Neural cell (in vitro differentiated cells): ENCODE measurements at regions not wholly inside any gene's neighbourhood (a gene's known extent, or its start where the extent isn't known, plus 50 kb on each side); places are given as distances from the start of the nearest gene placed in this dataset.

Experiments
- H2AFZ ChIP-seq: fragments of 200-600, 300-800 bp; sonication (generic), shearing (Covaris generic); 2 replicates; pipeline ENCODE4 v1.6.0; 2014; ENCODE audit warnings: low read depth, mild to moderate bottlenecking, antibody characterized with exemption, low read length, moderate library complexity
- H3F3A ChIP-seq: fragments of 200-600 bp; shearing (Covaris generic); 2 replicates; pipeline ENCODE4 v1.6.1; 2016; ENCODE audit warnings: mild to moderate bottlenecking, moderate library complexity, mixed read lengths, antibody characterized with exemption, low read length; ENCODE audit not compliant: insufficient read depth, poor library complexity, severe bottlenecking
- H3K27ac ChIP-seq: fragments of 200-600, 300-800 bp; sonication (generic), shearing (Covaris generic); 2 replicates; pipeline ENCODE4 v1.5.1; 2014; ENCODE audit warnings: mild to moderate bottlenecking, low read length, moderate library complexity
- H3K27me3 ChIP-seq: fragments of 300-800, 200-600 bp; sonication (generic), shearing (Covaris generic); 2 replicates; pipeline ENCODE4 v1.6.0; 2014; ENCODE audit warnings: mild to moderate bottlenecking, low read depth, low read length, moderate library complexity; ENCODE audit not compliant: insufficient read depth
- H3K36me3 ChIP-seq: fragments of 300-800, 200-600 bp; sonication (generic), shearing (Covaris generic); 2 replicates; pipeline ENCODE4 v1.5.1; 2014; ENCODE audit warnings: mild to moderate bottlenecking, antibody characterized with exemption, low read length, moderate library complexity; ENCODE audit not compliant: insufficient read depth
- H3K4me2 ChIP-seq: fragments of 300-800, 200-600 bp; sonication (generic), shearing (Covaris generic); 2 replicates; pipeline ENCODE4 v1.6.0; 2014; ENCODE audit warnings: mild to moderate bottlenecking, low read length
- H3K4me3 ChIP-seq: fragments of 300-800, 200-600 bp; sonication (generic), shearing (Covaris generic); 2 replicates; pipeline ENCODE4 v1.5.1; 2014; ENCODE audit warnings: mild to moderate bottlenecking, low read length, moderate library complexity
- H3K79me2 ChIP-seq: fragments of 200-600 bp; shearing (Covaris generic); replicated peaks from 2 replicates; pipeline ENCODE4 v1.6.0; 2014; ENCODE audit warnings: mild to moderate bottlenecking, low read length, moderate library complexity; ENCODE audit not compliant: insufficient read depth
- H3K9ac ChIP-seq: fragments of 300-800, 200-600 bp; sonication (generic), shearing (Covaris generic); 2 replicates; pipeline ENCODE4 v1.6.1; 2016; ENCODE audit warnings: mild to moderate bottlenecking, low read length, mixed read lengths
- H3K9me2 ChIP-seq: fragments of 200-600 bp; shearing (Covaris generic); 2 replicates; pipeline ENCODE4 v1.6.1; 2016; ENCODE audit warnings: mild to moderate bottlenecking, low read length, mixed read lengths; ENCODE audit not compliant: insufficient read depth
- H3K9me3 ChIP-seq: fragments of 200-600, 300-800 bp; sonication (generic), shearing (Covaris generic); 2 replicates; pipeline ENCODE4 v1.6.1; 2016; ENCODE audit warnings: mild to moderate bottlenecking, mixed run types, low read length, moderate library complexity, mixed read lengths
- H4K20me1 ChIP-seq: fragments of 200-600 bp; shearing (Covaris generic); 2 replicates; pipeline ENCODE4 v1.6.1; 2016; ENCODE audit warnings: mild to moderate bottlenecking, mixed run types; ENCODE audit not compliant: insufficient read depth
- EP300 ChIP-seq: fragments of 450-650 bp; conservative IDR thresholded peaks from 2 replicates; pipeline ENCODE4 v1.6.1; 2014; ENCODE audit warnings: antibody characterized with exemption, mild to moderate bottlenecking, moderate library complexity; ENCODE audit not compliant: poor library complexity, severe bottlenecking
- EZH2 ChIP-seq: fragments of 200-600, 300-800 bp; shearing (Covaris generic), sonication (generic); IDR thresholded peaks from 2 replicates; pipeline ENCODE4 v1.6.1; 2014; ENCODE audit warnings: antibody characterized with exemption, low read length, borderline replicate concordance, mild to moderate bottlenecking; ENCODE audit not compliant: insufficient read depth, poor library complexity, severe bottlenecking
- MXI1 ChIP-seq: fragments of 450-650 bp; conservative IDR thresholded peaks from 2 replicates; pipeline ENCODE4 v1.6.1; 2014; ENCODE audit warnings: antibody characterized with exemption, mild to moderate bottlenecking; ENCODE audit not compliant: poor library complexity, severe bottlenecking
- POLR2AphosphoS5 ChIP-seq: IDR thresholded peaks from 2 replicates; pipeline ENCODE4 v1.6.1; 2012
- RAD21 ChIP-seq: fragments of 450-650 bp; conservative IDR thresholded peaks from 2 replicates; pipeline ENCODE4 v1.6.1; 2014; ENCODE audit warnings: antibody characterized with exemption, mild to moderate bottlenecking, moderate library complexity
- SMC3 ChIP-seq: fragments of 450-650 bp; conservative IDR thresholded peaks from 2 replicates; pipeline ENCODE4 v1.6.1; 2014; ENCODE audit warnings: antibody characterized with exemption, mild to moderate bottlenecking, moderate library complexity; ENCODE audit not compliant: poor library complexity
- TAF1 ChIP-seq: IDR thresholded peaks from 2 replicates; pipeline ENCODE4 v1.6.1; 2012; ENCODE audit warnings: low read depth
- TF ChIP-seq, protein P1 (sequence below): fragments of 450-650 bp; IDR thresholded peaks from 2 replicates; pipeline ENCODE4 v1.5.1; 2014; ENCODE audit warnings: antibody characterized with exemption, mild to moderate bottlenecking, moderate library complexity; ENCODE audit not compliant: poor library complexity, severe bottlenecking
- TF ChIP-seq, protein P2 (sequence below): IDR thresholded peaks from 2 replicates; pipeline ENCODE4 v1.6.1; 2012; ENCODE audit warnings: borderline replicate concordance

DNA sequence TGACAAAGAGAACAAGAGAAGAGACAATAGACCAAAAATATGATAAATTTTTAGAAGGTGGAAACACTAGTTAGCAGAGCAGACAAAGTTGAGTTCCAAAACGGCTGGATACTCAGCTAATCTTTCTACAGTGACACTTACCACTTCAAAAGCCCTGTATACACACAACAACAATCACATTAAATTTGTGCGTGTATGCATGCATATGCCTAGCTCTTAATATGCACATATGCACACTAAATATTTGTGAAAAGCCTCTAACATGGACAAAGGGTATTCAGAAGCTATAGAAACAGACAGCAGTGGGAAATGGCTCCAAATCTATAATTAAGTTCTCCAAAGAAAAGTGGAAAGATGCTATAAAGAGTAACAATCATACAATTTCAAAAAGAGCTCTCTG is 476.4 kb downstream of the HTR7 start:
- H3K36me3 ChIP-seq: no peaks in the 10 kb centered on the region
- H3K4me2 ChIP-seq: no peak overlapping the region
- no peaks in the 10 kb centered on the region for H4K20me1 ChIP-seq
- H3K9me2 ChIP-seq: no peaks in the 10 kb centered on the region
- H3K27ac ChIP-seq: no peak overlapping the region
- H2AFZ ChIP-seq: no peak overlapping the region
- H3K4me3 ChIP-seq: no peak overlapping the region
- no peaks in the 10 kb centered on the region for H3K27me3 ChIP-seq
- H3K9ac ChIP-seq: no peak overlapping the region
- H3K9me3 ChIP-seq: no peaks in the 10 kb centered on the region
- H3F3A ChIP-seq: no peaks in the 10 kb centered on the region
- TF ChIP-seq MXI1: no peak
- no peak for TF ChIP-seq POLR2AphosphoS5
- no peak for TF ChIP-seq RAD21
- H3K79me2 ChIP-seq: no peaks in the 10 kb centered on the region

DNA sequence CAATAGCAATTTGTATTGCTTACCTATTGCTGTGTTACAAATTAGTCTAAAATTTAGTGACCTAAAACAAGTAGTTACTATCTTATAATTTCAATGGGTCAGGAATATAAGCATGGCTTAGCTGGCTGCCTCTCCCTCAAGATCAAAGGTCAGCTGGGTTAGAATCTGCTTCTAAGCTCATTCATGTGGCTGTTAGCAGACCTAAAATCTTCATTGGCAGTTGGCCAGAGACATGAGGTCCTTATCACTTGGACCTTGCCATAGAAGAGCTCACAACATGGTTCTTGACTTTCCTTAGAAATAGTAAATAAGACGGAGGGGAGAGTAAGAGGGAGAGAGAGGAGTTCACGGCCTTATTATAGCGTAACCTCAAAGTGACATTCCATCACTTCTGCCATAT is 468.0 kb downstream of the HTR7 start:
- no peaks in the 10 kb centered on the region for H3K79me2 ChIP-seq
- H3K36me3 ChIP-seq: no peaks in the 10 kb centered on the region
- no peak overlapping the region for H3K4me2 ChIP-seq
- no peak overlapping the region for H3K27ac ChIP-seq
- H3K9me3 ChIP-seq: no peaks in the 10 kb centered on the region
- no peaks in the 10 kb centered on the region for H4K20me1 ChIP-seq
- H3F3A ChIP-seq: no peaks in the 10 kb centered on the region
- no peak overlapping the region for H2AFZ ChIP-seq
- no peaks in the 10 kb centered on the region for H3K9me2 ChIP-seq
- TF ChIP-seq, protein P1, sequence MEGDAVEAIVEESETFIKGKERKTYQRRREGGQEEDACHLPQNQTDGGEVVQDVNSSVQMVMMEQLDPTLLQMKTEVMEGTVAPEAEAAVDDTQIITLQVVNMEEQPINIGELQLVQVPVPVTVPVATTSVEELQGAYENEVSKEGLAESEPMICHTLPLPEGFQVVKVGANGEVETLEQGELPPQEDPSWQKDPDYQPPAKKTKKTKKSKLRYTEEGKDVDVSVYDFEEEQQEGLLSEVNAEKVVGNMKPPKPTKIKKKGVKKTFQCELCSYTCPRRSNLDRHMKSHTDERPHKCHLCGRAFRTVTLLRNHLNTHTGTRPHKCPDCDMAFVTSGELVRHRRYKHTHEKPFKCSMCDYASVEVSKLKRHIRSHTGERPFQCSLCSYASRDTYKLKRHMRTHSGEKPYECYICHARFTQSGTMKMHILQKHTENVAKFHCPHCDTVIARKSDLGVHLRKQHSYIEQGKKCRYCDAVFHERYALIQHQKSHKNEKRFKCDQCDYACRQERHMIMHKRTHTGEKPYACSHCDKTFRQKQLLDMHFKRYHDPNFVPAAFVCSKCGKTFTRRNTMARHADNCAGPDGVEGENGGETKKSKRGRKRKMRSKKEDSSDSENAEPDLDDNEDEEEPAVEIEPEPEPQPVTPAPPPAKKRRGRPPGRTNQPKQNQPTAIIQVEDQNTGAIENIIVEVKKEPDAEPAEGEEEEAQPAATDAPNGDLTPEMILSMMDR: no peak
- TF ChIP-seq, protein P2, sequence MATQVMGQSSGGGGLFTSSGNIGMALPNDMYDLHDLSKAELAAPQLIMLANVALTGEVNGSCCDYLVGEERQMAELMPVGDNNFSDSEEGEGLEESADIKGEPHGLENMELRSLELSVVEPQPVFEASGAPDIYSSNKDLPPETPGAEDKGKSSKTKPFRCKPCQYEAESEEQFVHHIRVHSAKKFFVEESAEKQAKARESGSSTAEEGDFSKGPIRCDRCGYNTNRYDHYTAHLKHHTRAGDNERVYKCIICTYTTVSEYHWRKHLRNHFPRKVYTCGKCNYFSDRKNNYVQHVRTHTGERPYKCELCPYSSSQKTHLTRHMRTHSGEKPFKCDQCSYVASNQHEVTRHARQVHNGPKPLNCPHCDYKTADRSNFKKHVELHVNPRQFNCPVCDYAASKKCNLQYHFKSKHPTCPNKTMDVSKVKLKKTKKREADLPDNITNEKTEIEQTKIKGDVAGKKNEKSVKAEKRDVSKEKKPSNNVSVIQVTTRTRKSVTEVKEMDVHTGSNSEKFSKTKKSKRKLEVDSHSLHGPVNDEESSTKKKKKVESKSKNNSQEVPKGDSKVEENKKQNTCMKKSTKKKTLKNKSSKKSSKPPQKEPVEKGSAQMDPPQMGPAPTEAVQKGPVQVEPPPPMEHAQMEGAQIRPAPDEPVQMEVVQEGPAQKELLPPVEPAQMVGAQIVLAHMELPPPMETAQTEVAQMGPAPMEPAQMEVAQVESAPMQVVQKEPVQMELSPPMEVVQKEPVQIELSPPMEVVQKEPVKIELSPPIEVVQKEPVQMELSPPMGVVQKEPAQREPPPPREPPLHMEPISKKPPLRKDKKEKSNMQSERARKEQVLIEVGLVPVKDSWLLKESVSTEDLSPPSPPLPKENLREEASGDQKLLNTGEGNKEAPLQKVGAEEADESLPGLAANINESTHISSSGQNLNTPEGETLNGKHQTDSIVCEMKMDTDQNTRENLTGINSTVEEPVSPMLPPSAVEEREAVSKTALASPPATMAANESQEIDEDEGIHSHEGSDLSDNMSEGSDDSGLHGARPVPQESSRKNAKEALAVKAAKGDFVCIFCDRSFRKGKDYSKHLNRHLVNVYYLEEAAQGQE: no peak
- TF ChIP-seq MXI1: no peak
- TF ChIP-seq TAF1: no peak
- TF ChIP-seq POLR2AphosphoS5: no peak
- TF ChIP-seq SMC3: no peak
- no peak for TF ChIP-seq EZH2
- TF ChIP-seq EP300: no peak
- TF ChIP-seq RAD21: no peak
- H3K4me3 ChIP-seq: no peak overlapping the region
- no peaks in the 10 kb centered on the region for H3K27me3 ChIP-seq
- no peak overlapping the region for H3K9ac ChIP-seq

DNA sequence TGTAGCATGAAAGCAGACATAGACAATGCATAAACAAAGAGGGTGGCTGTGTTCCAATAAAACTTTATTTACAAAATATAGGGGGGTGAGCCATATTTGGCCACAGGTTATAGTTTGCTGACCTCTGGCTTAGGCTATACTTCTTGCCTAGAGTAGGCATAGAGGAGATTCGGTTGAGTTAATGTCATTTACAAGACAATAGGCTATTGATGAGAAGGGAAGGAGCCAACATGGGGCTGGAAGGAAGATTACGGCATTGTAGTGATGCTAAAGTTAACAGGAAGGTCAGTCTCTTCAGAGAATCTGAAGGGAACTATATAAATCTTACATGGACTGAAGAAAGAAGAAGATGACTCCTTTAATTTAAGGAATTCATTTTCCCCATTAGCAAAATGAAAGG is 463.5 kb downstream of the HTR7 start:
- Histone ChIP-seq H3K9ac (no peak overlapping the region), H3K36me3 (no peaks in the 10 kb centered on the region), H3K4me2 (no peak overlapping the region), H3K79me2 (no peaks in the 10 kb centered on the region), H3K27ac (no peak overlapping the region), H2AFZ (no peak overlapping the region), H3K9me3 (no peaks in the 10 kb centered on the region), H3K27me3 (no peaks in the 10 kb centered on the region), H4K20me1 (no peaks in the 10 kb centered on the region), H3K4me3 (no peak overlapping the region), H3F3A (no peaks in the 10 kb centered on the region), H3K9me2 (no peaks in the 10 kb centered on the region)
- no peak for TF ChIP-seq RAD21
- TF ChIP-seq, protein P1: no peak
- TF ChIP-seq, protein P2: no peak
- TF ChIP-seq POLR2AphosphoS5: no peak
- TF ChIP-seq EP300: no peak
- no peak for TF ChIP-seq SMC3
- TF ChIP-seq EZH2: no peak
- no peak for TF ChIP-seq TAF1
- TF ChIP-seq MXI1: no peak
